HG03457 (cell line): ENCODE measurements at regions not wholly inside any gene's neighbourhood (a gene's known extent, or its start where the extent isn't known, plus 50 kb on each side); places are given as distances from the start of the nearest gene placed in this dataset.
"Not testable (repeated sequence)": the region's sequence is repeated elsewhere in the genome, so short reads cannot be mapped to it uniquely, and the experiment has no call there.

ENCODE experiments used
- ATAC-seq: cut with Tn5 transposase; IDR thresholded peaks from one replicate; pipeline ENCODE4 v1.9.1; 2021; ENCODE audit warnings: moderate number of reproducible peaks; ENCODE audit not compliant: unreplicated experiment

GRCh38 chr3:34909679-34910078 is 729.6 kb upstream of the ARPP21 start:
- not testable (repeated sequence) for ATAC-seq

GRCh38 chr3:34919025-34919424 is 720.3 kb upstream of the ARPP21 start:
- no peak for ATAC-seq

GRCh38 chr3:34920806-34921205 is 718.5 kb upstream of the ARPP21 start:
- ATAC-seq, result no peak

- ATAC-seq, result no peak
These were observed 714.4 kb upstream of the ARPP21 start for GRCh38 chr3:34924961-34925360.

- no peak for ATAC-seq
These were observed 713.5 kb upstream of the ARPP21 start for GRCh38 chr3:34925851-34926250.

- no peak for ATAC-seq
These were observed 710.3 kb upstream of the ARPP21 start for GRCh38 chr3:34929036-34929435.

GRCh38 chr3:34934660-34935059 is 704.7 kb upstream of the ARPP21 start:
- no peak for ATAC-seq

DNA sequence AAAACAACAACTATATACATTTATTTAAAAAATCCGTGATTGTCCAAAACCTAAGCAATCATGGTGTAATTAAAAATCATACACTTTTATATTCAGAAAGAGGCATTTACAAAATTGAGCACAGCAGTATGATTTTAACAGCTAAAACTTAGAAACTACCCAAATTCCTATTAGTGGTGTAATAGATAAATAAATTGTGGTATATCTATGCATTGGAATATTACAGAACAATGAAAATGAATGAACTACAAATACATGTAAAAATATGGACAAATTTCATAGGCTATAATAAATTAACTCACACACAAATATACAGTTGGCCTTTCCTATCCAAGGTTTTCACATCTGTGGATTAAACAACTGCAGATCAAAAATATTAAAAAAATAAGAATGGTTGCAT is 700.5 kb upstream of the ARPP21 start:
- ATAC-seq, result no peak

DNA sequence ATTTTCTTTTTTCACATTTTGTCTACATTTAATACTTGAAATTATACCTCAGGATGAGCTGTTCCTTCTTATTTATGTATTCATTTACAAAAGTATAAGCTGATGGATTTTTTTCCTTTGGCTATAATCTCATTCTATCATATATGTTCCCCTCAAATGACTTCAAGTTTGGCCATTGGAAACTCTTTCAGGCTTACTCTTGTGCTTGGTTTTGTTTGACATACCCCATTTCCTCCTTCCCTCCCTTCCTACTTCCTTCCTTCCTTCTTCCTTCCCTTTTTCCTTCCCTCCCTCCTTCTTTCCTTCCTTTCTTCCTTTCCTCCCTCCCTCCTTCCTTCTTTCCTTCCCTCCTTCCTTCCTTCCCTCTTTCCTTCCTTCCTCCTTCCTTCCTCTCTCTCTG is 697.1 kb upstream of the ARPP21 start:
- ATAC-seq, result no peak

- no peak for ATAC-seq
These were observed 691.5 kb upstream of the ARPP21 start for GRCh38 chr3:34947834-34948233.

DNA sequence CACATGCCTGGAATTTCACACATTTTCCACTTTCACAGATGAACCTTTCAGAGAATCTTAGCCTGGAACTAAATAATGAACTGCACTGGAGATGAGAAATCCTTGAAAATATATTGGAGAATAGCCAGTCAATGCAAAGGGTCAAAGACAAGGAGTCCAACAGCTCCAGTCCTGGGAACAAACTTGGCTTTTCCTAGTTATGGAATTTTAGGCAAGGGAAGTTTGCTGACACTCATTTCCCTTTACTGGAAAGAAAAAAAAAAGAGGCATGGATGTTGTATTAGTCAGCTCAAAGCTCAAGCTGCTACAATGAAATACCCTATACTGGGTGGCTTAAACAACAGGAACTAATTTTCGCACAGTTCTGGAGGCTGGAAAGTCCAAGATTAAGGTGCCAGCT is 690.8 kb upstream of the ARPP21 start:
- ATAC-seq, result no peak

GRCh38 chr3:34955680-34956079 is 683.6 kb upstream of the ARPP21 start:
- ATAC-seq, result no peak

- ATAC-seq, result no peak
These were observed 682.8 kb upstream of the ARPP21 start for GRCh38 chr3:34956511-34956910.

DNA sequence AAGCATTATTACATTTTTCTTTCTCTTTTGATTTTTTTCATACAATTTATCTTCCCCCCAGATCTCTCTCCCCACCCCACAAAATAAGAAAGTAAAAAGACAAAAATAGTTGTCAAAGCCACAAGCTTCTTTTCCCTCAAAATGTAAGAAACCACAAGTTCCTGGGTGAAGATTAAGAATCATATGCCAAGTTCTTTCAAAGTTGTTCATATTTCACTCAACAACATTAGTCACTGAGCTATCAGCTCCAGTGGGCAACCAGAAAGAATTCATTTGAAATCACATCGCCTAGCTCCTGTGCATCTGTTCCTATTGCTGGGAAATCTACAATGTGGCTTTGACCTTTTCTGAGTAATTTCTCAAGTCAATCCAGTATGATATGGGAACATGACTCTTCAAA is 681.6 kb upstream of the ARPP21 start:
- no peak for ATAC-seq

DNA sequence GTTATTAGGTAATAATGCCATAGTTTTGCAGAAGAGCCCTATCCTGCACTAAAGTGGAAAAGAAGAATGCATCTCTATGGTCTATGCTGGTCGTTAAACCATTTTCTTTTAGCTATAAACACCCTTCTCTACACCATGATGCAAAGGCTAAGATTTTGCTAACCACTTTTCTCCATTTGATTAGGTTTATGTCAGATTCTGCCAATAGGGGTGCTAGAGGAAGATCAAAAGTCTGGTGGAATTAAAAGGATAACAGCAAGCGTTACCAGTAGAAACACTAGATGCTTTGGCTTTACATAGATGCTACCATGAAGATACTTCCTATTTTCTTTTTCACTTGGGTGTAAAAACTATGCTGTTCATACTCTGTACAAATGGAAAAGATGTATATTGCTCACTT is 669.8 kb upstream of the ARPP21 start:
- ATAC-seq, result no peak

DNA sequence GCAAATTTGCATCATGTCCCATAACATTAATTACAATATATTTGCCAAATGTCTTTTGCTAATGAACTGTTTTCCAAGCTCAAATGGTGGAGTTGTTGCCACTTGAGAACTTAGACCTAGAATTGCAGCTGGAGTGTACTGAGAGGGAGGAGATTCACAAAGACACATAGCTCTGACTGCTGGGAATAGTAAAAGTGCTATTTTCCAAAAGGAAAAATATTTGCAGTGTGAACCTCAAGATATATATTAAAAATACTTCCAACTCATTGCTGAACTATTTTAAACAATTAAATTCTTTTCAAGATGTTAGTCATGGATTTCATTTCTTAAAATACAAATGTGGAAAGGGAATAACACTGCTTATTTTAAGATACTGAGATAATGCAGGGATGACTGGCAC is 666.8 kb upstream of the ARPP21 start:
- no peak for ATAC-seq

DNA sequence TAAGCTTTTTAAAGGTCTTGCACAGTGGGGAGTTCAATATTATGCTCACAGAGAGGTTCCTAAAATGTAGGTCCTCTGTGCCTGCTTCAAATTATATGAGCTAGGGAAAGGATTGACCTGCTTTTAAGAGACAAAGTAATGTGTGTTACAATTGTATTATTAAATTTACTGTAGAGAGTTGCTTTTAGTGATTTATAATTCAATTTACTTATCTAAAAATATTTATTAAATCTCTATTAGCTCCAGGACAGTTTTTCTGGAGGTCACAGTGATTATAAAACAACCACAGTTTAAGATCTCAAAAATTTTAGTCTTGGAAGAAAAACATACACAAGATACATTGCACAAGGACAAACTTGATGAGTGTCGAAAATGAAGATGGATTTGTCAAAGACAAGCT is 665.7 kb upstream of the ARPP21 start:
- no peak for ATAC-seq

GRCh38 chr3:34983631-34984030 is 655.7 kb upstream of the ARPP21 start:
- no peak for ATAC-seq

- no peak for ATAC-seq
These were observed 651.0 kb upstream of the ARPP21 start for GRCh38 chr3:34988296-34988695.

DNA sequence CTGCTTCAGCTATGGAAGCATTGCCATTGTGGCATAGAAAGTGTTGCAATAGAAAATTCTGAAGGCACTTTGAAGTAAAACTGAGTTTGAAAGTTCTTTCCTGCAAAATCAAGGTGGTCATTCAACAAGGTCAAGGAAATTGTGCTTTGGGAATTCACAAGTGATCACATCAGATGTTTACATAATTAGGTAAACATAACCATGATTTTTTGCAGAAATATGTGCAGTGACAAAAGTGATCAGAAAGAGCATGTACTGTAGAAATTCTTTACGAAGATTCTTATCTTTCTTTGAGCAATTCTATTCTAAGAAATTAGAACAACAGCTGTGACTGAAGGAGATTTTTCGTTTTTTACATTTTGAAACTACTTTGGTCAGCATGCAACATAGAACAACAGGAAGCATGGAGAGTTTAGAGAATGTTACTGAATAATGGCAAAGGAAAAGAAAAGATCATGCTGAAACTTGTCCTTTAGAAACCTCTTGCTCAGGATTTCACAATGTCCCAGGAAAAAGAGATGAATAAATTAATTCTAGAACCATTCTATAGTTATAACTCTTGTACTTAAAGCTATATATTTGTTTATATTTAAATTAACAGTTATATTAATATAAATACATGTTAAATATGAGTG is 643.4 kb upstream of the ARPP21 start:
- no peak for ATAC-seq

DNA sequence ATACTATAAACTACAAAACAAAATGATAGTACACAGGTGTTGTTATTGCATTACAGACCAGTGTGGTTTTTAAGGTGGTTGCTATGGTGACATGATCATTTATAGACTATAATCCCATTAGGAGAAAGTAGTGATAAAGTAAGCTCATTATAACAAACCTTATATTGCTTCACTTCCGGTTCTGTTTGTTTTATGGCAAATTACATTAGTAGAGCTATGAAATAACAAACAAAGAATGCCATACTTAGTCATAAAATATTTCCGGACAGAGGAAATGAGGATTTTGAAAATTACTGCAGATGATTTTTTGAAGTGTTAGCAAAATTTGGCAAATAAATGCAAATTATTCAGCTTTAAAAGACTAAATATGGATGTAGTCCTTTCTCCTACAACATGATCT is 640.4 kb upstream of the ARPP21 start:
- no peak for ATAC-seq

- no peak for ATAC-seq
These were observed 627.1 kb upstream of the ARPP21 start for GRCh38 chr3:35012214-35012613.

GRCh38 chr3:35028157-35028556 is 611.2 kb upstream of the ARPP21 start:
- ATAC-seq, result no peak
